GM12878 (cell line): ENCODE measurements at regions not wholly inside any gene's neighbourhood (a gene's known extent, or its start where the extent isn't known, plus 50 kb on each side); places are given as distances from the start of the nearest gene placed in this dataset.

Experiments
- ATAC-seq: fragments of 200-7000 bp; cut with Tn5 transposase; 3 replicates; pipeline ENCODE4 v1.9.1; 2020; ENCODE audit warnings: mild to moderate bottlenecking, moderate library complexity
- BruUV-seq: library from RNA; stranded (reverse); fragments of 400-500 nt; replicated peaks from 2 replicates; lab custom pipeline; 2021; lab: Mats Ljungman, UMichigan
- CTCF ChIA-PET: fragments of 300-600 bp; sonication (Branson Sonifier 250); formaldehyde crosslinking; extraction: SDS; loops from one replicate; lab custom pipeline; 2021; ENCODE audit warnings: inconsistent platforms; lab: Yijun Ruan, JAX
- POLR2A ChIA-PET: fragments of 350-600 bp; formaldehyde crosslinking; extraction: SDS; loops from one replicate; lab custom pipeline; 2021; ENCODE audit warnings: inconsistent platforms; lab: Charles Lee
- RAD21 ChIA-PET: fragments of 300-600 bp; sonication (Branson Sonifier 250); formaldehyde crosslinking; loops from one replicate; lab custom pipeline; 2023; ENCODE audit warnings: antibody characterized with exemption; ENCODE audit not compliant: unreplicated experiment; lab: Charles Lee
- SMC1A ChIA-PET: fragments of 300-600 bp; sonication (Branson Sonifier 250); formaldehyde crosslinking; loops from one replicate; lab custom pipeline; 2023; ENCODE audit not compliant: unreplicated experiment, uncharacterized antibody; lab: Charles Lee
- DNase-seq: peaks from one replicate; pipeline ENCODE4 v3.0.0-alpha.2; 2011; ENCODE audit warnings: low read depth, low spot score
- FAIRE-seq: peaks from 3 replicates; lab custom pipeline; 2011; peaks lifted over from hg19 to GRCh38; lab: Jason Lieb, UNC
- H2AFZ ChIP-seq: 2 replicates; pipeline ENCODE4 v1.6.0; 2011; ENCODE audit warnings: low read depth, low read length, control low read depth; ENCODE audit not compliant: control insufficient read depth
- H3K27ac ChIP-seq: 2 replicates; pipeline ENCODE4 v1.5.1; 2011; ENCODE audit warnings: control low read depth; ENCODE audit not compliant: control insufficient read depth, insufficient read depth
- H3K27me3 ChIP-seq, 2 experiments: replicated peaks in 1 of 2; 2 replicates each; pipeline versions ENCODE4 v1.6.0 to v1.6.1; 2011; ENCODE audit warnings: low read length in 1 of 2; ENCODE audit not compliant: control insufficient read depth in 2 of 2, insufficient read depth in 2 of 2
- H3K36me3 ChIP-seq, 2 experiments: 2 replicates each; pipeline ENCODE4 v1.5.1; 2011; ENCODE audit warnings: low read length in 1 of 2; ENCODE audit not compliant: control insufficient read depth in 2 of 2, insufficient read depth in 2 of 2
- H3K4me1 ChIP-seq: 2 replicates; pipeline ENCODE4 v1.6.1; 2011; ENCODE audit warnings: mild to moderate bottlenecking, low read length, moderate library complexity, mixed read lengths; ENCODE audit not compliant: control insufficient read depth, insufficient read depth
- H3K4me2 ChIP-seq: 2 replicates; pipeline ENCODE4 v1.6.0; 2011; ENCODE audit warnings: control low read depth; ENCODE audit not compliant: control insufficient read depth, insufficient read depth
- H3K4me3 ChIP-seq: fragments of 200-600 bp; sonication (generic); 2 replicates; pipeline ENCODE4 v1.5.1; 2016
- H3K79me2 ChIP-seq: 2 replicates; pipeline ENCODE4 v1.6.0; 2011; ENCODE audit warnings: low read length; ENCODE audit not compliant: control insufficient read depth, insufficient read depth
- H3K9ac ChIP-seq: 2 replicates; pipeline ENCODE4 v1.8.0; 2011; ENCODE audit warnings: low read length, control low read depth, mixed read lengths; ENCODE audit not compliant: control insufficient read depth, insufficient read depth
- H3K9me3 ChIP-seq: replicated peaks from 3 replicates; pipeline ENCODE4 v1.5.1; 2011; ENCODE audit warnings: mild to moderate bottlenecking, low read length; ENCODE audit not compliant: control insufficient read depth, insufficient read depth
- H4K20me1 ChIP-seq: 2 replicates; pipeline ENCODE4 v1.6.0; 2011; ENCODE audit not compliant: control insufficient read depth, insufficient read depth
- BCLAF1 ChIP-seq: fragments of 450-650 bp; IDR thresholded peaks from 2 replicates; pipeline ENCODE4 v1.6.1; 2017; ENCODE audit warnings: antibody characterized with exemption, mild to moderate bottlenecking, moderate library complexity
- CEBPZ ChIP-seq: fragments of 150-350 bp; IDR thresholded peaks from 2 replicates; pipeline ENCODE4 v1.6.1; 2016; ENCODE audit warnings: low read depth, low read length
- CHD4 ChIP-seq: fragments of 200-600 bp; sonication (generic); IDR thresholded peaks from 2 replicates; pipeline ENCODE4 v1.6.1; 2016; ENCODE audit warnings: mild to moderate bottlenecking
- CTCF ChIP-seq, 3 experiments: IDR thresholded peaks in 2 of 3; conservative IDR thresholded peaks in 1 of 3; 2 replicates each; pipeline ENCODE4 v1.5.1; 2011; ENCODE audit warnings: low read depth in 3 of 3, low read length in 3 of 3, mild to moderate bottlenecking in 3 of 3, control low read depth in 2 of 3, moderate library complexity in 2 of 3, inconsistent platforms in 1 of 3, mixed read lengths in 1 of 3; ENCODE audit not compliant: control insufficient read depth in 2 of 3, insufficient read depth in 1 of 3; ENCODE audit errors: extremely low read depth in 1 of 3
- EGR1 ChIP-seq, 2 experiments: IDR thresholded peaks; 1 replicate in 1 of 2; 2 replicates in 1 of 2; pipeline ENCODE4 v1.6.1; 2011 to 2012; ENCODE audit warnings: low read depth in 2 of 2, low read length in 2 of 2, borderline replicate concordance in 1 of 2, mild to moderate bottlenecking in 1 of 2, moderate library complexity in 1 of 2
- ELK1 ChIP-seq: IDR thresholded peaks from 2 replicates; pipeline ENCODE4 v1.6.1; 2012; ENCODE audit warnings: low read depth, low read length, improper control_type of control experiment
- FOXM1 ChIP-seq: IDR thresholded peaks from 2 replicates; pipeline ENCODE4 v1.6.1; 2012; ENCODE audit warnings: low read depth, mild to moderate bottlenecking, inconsistent platforms, low read length, moderate library complexity
- HCFC1 ChIP-seq: fragments of 150-350 bp; IDR thresholded peaks from 2 replicates; pipeline ENCODE4 v1.6.1; 2014; ENCODE audit warnings: low read length
- KDM1A ChIP-seq: fragments of 200-600 bp; sonication (generic); IDR thresholded peaks from 2 replicates; pipeline ENCODE4 v1.6.1; 2016; ENCODE audit warnings: borderline replicate concordance
- MXI1 ChIP-seq: fragments of 150-350 bp; IDR thresholded peaks from 2 replicates; pipeline ENCODE4 v1.6.1; 2011; ENCODE audit warnings: low read depth, mild to moderate bottlenecking, inconsistent platforms, low read length, improper control_type of control experiment
- SMC3 ChIP-seq: IDR thresholded peaks from 2 replicates; pipeline ENCODE4 v1.6.1; 2011; ENCODE audit warnings: low read length, improper control_type of control experiment, borderline replicate concordance
- YY1 ChIP-seq: IDR thresholded peaks from 2 replicates; pipeline ENCODE4 v1.6.1; 2011; ENCODE audit warnings: low read depth, mild to moderate bottlenecking, low read length
- WGBS: methylation state at CpG from one replicate; pipeline ENCODE4 v1.1.6; 2016; ENCODE audit warnings: low lambda C conversion rate; ENCODE audit not compliant: insufficient replicate concordance, insufficient coverage; ENCODE audit errors: missing lambda C conversion rate; 5-methylcytosine and 5-hydroxymethylcytosine counted together
- in situ Hi-C: fragments of 300-500 bp; cut with MboI; formaldehyde crosslinking; loops from 9 replicates; pipeline ENCODE4 v1.14.3; 2018; ENCODE audit warnings: mixed read lengths
- intact Hi-C: fragments of 100-400 bp; cut with micrococcal nuclease; formaldehyde crosslinking; loops from one replicate; pipeline ENCODE4 v1.14.2; 2022; ENCODE audit not compliant: unreplicated experiment

- ATAC-seq (peak; percentile 62), FAIRE-seq (no peak), DNase-seq (no peak)
- Histone ChIP-seq H3K4me2 (no peak overlapping the region), H3K4me3 (no peak overlapping the region), H3K36me3 (no peaks in the 10 kb centered on the region), H3K27me3 (no peaks in the 10 kb centered on the region), H3K4me1 (no peaks in the 10 kb centered on the region), H3K79me2 (no peaks in the 10 kb centered on the region), H4K20me1 (no peaks in the 10 kb centered on the region), H3K9ac (no peak overlapping the region), H3K9me3 (no peaks in the 10 kb centered on the region), H3K27ac (no peak overlapping the region), H2AFZ (no peak overlapping the region)
- POLR2A ChIA-PET = no interaction called here
- RAD21 ChIA-PET = no interaction called here
- WGBS = 4% methylated on average over 1 of the region's 1 CpG
- intact Hi-C loops = no loop called here
- in situ Hi-C loops = no loop called here
- SMC1A ChIA-PET = interaction anchor here (1.4 to 2.6 kb wide), 3 partner anchors 10 to 28 kb away, joined by 3 to 7 read pairs (median 5); no protein-coding TSS in a partner anchor
- no TSS peak for BruUV-seq
- CTCF ChIA-PET = interaction anchor here (0.6 to 1.4 kb wide), 4 partner anchors 9 to 182 kb away, joined by 3 to 5 read pairs (median 3); no protein-coding TSS in a partner anchor
- TF ChIP-seq CTCF (IDR thresholded peaks at IDR 0.05 in 2 of 3, conservative IDR thresholded peaks at IDR 0.05 in 1 of 3; ENCODE audit: control insufficient read depth in 2 of 3, extremely low read depth in 1 of 3, insufficient read depth in 1 of 3, low read depth in 3 of 3, low read length in 3 of 3) = peak in 2 of 3 experiments; percentile 25 to 34; a peak in 2 of 6 replicates
- no peak for TF ChIP-seq KDM1A
- TF ChIP-seq EGR1 (IDR thresholded peaks at IDR 0.05; ENCODE audit: borderline replicate concordance in 1 of 2, low read depth in 2 of 2, low read length in 2 of 2) = no peak
- no peak for TF ChIP-seq MXI1
- no peak for TF ChIP-seq ELK1
- no peak for TF ChIP-seq HCFC1
- no peak for TF ChIP-seq YY1
- TF ChIP-seq BCLAF1 = no peak
- no peak for TF ChIP-seq CHD4
- TF ChIP-seq SMC3 = peak; percentile 36; the same call in 1 of the 2 replicates
- no peak for TF ChIP-seq CEBPZ
- TF ChIP-seq FOXM1 = no peak
These were observed 431.4 kb upstream of the CCNG1 start for GRCh38 chr5:163005949-163006348.
